Activated CD8-positive, alpha-beta memory T cell treated with anti-CD3 and anti-CD28 coated beads for 1 hour (primary cell): ENCODE measurements at regions not wholly inside any gene's neighbourhood (a gene's known extent, or its start where the extent isn't known, plus 50 kb on each side); places are given as distances from the start of the nearest gene placed in this dataset.

Source experiments
- DNase-seq, 2 donors: peaks; one replicate each; pipeline ENCODE4 v3.0.0-alpha.2; 2020; ENCODE audit warnings: low read depth in 1 of 2; ENCODE audit errors: extremely low read depth in 1 of 2

DNA sequence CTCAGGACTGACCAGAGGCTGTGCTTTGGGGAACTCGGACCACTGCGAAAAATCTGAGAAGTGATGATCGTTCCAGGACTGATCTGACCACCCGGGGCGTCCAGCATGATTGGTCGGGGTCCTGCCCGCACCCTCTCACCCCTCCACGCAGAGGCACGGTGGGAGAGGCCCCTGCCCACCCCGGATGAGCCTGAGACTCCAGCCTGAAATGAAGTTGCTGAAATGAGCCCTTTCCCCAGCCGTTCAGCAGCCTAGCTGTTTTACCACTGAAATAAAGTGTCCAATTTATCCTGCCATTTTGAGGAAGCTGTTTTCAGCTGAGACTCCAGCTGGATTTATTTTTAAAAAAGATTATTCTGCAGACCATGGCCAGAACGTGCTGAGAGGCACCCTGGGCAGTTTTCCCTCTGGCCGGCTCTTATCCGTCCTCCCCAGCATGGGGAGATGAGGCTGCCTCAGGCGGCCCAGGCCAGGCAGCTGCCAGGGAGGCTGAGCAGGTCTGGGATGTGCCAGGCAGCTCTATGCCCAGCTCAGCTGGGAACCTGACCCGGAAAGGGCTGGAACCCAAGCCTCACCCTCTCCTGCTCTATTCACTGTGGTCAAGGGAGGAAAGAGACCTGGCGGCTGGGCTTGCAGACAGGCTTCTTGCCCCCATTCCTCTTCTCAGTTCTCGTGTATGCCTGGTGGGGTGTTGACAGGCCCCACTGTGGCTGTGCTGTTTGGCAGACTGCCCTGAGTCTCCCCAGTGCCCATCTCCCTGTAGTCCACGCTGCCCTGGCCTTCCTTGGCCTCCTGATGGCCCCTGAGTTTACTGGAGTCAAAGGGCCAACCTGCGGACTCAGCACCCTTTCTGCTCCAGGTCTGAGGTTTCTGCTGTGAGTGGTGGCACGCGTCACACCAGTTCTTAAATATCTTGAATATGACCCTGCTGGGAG is 161.0 kb upstream of the B3GAT1 start:
- no peak for DNase-seq

DNA sequence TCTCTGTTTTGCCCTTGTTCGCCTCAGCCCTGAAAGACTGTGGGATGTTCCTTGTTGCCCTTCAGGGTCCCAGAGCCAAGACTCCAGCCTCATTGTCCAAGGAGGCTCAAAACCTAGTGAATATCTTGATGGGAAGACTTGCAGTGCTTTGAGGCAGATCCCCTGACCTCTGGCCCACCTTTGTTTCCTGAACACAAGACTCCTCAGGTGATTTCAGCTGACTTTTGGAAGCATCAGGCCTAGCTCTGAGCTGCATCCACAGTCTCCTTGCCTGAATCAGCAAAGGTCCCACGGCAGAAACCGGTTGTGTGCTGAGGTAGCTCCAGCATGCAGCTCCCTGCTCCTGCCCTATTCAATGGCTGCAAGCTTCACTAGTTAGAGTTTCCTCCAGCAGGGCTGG is 159.3 kb upstream of the B3GAT1 start:
- no peak for DNase-seq

DNA sequence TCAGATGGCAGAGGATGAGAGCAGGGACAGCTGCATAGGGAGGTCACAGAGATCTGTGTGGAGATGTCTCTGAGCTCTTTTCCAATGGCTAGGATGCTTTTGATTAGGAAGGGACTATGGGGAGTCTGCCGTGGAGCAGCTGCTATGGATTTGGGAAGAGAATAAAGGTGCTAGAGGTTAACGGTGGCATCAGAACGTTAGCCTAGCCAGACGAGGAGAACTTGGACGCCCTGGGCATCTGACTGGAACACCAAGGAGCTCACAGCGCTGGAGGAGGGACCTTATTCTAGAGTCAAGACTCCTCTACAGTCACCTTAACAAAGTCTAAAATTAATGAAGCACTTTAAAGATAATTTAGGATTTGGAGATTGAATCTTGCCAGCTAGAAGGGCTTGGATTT is 157.2 kb upstream of the B3GAT1 start:
- no peak for DNase-seq

DNA sequence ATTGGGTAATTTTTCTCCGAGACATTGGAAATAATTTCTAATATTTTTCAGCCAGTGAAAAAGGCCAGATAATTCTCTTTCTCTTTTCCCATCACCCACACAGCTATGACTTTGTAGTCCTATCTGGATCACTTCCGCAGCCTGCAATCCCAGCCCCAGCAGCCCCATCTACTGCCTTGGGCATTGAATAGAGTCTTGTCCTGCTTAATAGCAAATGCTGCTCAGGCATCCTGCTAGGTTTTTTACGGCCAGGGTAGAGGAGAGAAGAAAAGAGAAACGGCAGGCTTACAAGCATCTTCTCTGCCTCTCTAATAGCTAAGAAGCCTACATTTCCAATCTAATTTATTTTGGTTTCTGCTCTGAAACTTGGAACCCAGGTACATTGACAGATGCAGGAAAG is 154.3 kb upstream of the B3GAT1 start:
- DNase-seq, result no peak

DNA sequence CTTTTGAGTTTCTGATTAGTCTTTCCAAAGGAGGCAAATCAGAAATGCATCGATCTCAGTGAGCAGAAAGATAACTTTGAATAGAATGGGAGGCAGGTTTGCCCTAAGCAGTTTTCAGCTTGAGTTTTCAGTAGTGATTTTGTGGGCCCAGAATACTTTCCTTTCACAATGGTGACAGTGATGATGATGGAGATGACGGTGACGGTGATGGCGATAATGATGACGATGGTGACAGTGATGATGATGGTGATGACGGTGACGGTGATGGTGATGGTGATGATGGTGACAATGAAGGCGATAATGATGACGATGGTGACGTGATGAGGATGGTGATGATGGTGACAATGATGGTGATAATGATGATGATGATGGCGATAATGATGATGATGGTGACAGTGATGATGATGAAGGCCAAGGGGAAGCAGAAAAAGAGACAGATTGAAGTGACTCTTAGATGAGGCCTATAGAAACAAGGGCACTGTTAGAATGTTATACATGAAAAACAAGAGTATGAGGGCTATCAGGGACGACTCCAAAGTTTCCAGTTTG is 153.4 kb upstream of the B3GAT1 start:
- no peak for DNase-seq

DNA sequence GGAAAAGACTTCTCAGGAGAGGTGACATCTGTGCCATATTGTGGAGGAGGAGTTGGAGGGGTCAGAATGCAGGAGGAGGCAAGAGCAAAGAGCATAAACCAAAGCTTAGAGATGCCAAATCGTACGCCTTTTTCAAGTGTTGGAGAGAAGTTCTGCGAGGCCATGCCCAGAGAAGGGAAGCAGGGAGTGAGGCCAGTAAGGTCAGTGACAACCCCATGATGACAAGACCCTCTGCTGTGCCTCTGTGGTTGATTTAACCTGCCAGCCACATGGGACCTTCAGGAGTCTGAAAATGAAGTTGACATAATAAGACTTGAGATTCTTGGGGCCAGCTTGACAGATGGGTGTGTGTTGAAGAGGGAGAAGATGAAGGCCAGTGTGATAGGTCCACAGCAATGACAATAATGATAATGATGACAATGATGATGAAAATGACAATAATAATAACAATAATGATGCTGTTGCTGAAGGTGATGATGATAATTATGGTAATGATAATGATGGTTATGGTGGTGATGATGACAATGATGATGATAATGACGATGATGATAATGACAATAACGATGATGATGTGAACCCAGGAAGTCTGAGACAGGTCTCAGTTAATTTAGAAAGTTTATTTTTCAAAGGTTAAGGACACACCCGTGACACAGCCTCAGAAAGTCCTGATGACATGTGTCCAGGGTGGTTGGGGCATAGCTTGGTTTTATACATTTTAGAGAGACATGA is 152.6 kb upstream of the B3GAT1 start:
- DNase-seq, result no peak

DNA sequence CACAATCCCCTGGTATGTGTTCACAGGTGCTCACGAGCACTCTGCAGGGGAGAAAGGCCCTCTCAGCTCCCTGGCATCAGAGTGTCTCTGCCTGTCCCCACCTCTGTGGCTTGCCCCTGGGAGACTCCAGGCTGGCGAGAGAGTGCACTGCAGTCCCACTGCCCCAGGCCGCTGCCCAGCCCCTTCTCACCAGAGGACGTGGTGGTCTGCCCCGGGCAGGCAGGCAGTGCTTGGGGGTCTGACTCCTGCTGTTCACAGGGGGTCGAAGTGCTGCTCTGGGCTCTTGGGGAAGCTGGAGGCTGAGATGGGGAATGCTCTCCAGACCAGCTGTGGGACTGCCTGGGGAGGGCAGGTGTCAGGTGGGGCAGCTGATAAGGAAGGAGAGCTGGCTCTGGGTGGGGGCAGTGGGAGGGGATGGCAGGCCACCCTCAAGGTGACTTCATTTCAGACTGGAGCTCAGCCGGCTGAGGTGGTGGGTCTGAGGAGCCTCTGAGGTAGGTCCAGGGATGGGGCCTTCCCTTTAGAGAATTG is 151.0 kb upstream of the B3GAT1 start:
- no peak for DNase-seq

DNA sequence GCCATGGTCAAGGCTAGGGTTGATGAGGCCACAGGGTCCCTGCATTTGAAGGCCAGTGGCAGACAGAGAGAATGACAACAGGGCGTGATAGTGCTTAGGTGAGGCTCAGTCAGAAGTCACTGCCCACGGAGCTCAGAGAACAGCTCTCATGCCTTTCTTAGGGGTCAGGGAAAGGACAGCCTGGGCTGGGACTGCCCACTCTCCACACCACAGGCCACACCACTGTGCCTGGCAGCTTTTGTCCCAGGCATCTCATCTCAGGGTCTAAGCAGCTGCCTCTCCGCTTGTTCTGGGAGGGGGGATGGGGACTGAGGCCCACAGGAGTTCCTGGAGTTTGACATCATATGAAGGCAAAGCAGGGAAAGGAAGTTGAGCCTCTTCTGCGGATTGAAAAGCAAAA is 150.2 kb upstream of the B3GAT1 start:
- no peak for DNase-seq

DNA sequence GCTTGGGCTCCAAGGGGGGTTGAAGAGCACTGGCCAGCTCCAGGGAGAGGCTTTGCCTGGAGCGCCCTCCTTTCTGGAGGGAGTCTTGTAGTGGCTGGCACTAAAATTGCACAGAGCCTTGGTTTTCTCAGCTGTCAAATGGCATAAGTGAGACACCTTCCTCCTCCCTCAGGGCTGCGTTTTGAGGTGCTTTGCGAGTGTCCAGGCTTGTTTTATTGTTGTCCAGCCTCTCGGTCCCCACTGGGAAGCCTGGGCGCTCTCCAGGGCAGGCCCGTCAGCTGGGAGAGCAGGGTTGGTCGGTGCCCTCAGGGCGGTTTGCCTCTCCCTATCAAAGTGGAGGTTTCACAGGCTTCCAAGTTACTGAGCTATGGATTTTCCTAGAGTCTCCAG is 149.3 kb upstream of the B3GAT1 start:
- no peak for DNase-seq

DNA sequence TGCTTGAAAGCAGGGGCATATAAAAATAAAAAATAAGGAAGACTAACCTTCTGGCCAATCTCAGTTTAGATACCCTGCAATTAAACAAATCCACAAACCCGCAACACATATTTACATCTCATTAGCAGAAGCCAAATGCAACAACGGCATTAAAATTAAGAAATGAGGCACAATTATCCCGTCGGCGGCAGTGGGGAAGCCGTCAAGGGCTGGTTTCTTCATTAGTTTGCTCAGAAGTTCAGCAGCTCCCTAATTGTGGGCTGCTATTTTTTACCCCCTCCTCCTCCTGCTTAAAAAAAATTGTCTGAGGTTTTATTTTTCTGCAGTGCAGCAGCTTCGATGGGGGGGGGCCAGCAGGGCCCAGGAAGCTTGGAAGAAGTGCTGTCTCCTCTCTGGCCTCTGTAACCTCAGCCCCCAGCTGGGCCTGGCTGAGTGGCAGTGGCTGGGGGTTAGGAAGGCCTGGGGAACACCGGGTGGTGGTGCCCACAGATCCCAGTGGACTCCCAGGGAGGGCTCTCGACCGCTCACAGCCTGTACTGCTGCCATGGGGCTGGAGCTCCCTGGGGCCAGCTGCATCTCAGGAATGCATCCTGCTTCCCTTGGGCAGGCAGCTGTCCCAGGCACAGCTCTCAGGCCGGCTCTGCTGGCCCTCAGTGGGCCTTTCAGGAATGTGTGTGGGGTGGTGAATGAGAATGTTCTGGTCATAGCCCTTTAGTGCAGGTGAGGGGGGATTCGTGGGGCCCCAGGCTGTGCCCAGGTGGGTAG is 148.7 kb upstream of the B3GAT1 start:
- DNase-seq, result no peak

DNA sequence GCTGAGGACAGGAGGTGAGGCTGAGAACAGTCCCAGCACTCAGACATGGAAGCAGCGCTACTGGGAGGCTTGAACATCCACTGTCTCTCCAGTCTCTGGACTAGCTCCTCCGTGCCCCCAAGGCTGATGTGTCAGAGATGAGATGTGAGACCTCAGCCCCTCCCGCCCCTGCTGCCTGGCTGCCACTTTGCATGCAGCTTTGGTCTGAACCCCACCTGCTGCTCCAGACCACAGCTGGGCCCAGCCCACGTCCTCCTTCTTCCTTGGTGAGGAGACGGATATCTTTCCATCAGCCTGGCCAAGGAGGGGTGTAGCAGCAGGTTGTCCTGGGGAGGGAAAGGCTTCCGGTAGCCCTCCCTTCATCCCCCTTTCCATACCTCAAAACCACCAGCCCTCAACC is 148.0 kb upstream of the B3GAT1 start:
- DNase-seq, result no peak

DNA sequence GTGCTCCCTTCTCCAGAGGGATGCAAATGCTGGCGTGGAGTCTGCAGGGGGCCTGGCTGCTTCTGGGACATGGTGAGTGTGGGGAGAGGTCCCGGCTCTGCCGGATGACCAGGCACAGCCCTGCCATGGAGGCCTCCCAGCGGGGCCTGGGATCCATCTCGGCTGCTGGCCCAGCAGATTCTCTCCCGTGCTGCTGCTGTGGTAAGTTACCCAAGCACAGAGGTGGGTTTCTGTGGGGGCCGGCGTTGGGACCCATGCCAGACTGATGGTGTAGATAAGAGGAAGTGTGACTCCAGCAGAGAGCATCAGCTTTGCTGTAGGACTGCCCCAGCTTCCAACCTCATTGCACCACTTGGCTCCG is 147.5 kb upstream of the B3GAT1 start:
- DNase-seq, result no peak

DNA sequence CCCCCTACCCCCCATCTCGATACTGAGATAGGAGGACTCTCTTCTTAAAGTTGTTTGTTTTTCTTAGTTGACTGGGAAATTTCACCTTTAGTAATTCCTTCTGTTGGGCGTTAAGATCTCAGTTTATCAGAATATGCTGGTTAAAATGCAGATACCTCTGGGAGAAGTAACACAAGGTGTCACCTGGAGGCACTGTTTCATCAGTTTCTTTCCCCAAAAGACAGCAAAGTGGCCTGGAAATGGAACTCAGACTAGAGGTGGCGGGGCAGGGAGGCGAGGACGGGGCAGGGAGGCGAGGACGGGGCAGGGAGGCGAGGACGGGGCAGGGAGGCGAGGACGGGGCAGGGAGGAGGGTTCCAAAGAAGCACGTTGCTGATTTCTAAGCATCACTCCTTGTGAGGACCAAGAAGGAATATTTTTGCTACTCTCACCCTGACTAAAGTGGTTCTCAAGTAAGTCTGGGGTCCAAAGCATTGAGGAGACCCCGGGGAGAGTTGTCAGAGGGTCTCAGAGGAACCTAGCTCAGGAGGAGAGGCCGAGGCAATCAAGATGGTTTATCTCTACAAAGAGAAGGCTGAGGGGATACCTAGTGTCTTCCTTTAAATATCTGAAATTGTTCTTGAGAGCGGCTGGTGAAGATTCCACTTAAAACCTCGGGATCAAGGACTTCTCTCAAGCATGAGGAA is 147.0 kb upstream of the B3GAT1 start:
- no peak for DNase-seq

DNA sequence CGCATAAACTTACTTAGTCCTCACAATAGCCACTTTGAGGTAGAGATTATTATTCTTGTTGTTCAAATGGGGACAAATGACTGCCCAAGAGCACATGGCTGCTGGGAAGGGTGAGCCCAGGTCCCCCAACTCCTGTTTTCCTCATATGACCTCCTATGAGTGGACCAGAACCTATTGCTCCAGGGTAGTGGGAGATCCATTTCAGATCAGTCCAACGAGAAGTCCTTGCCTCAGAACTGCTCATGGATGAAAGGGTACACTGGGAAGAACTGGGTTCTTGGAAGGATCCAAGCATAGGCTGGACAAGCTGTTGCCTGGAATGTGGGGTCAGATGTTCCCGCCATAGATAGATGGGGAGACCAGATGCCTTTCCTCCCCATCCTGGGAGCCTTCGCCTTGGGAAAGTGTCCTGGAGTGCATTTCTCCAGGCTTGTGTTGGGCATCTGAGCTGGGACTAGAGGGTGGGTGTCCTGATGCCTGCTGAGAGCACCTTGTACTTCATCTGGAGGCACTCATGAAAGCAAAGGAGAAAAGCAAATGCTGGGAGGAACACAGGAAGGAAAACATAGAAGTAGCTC is 146.3 kb upstream of the B3GAT1 start:
- DNase-seq, result no peak

DNA sequence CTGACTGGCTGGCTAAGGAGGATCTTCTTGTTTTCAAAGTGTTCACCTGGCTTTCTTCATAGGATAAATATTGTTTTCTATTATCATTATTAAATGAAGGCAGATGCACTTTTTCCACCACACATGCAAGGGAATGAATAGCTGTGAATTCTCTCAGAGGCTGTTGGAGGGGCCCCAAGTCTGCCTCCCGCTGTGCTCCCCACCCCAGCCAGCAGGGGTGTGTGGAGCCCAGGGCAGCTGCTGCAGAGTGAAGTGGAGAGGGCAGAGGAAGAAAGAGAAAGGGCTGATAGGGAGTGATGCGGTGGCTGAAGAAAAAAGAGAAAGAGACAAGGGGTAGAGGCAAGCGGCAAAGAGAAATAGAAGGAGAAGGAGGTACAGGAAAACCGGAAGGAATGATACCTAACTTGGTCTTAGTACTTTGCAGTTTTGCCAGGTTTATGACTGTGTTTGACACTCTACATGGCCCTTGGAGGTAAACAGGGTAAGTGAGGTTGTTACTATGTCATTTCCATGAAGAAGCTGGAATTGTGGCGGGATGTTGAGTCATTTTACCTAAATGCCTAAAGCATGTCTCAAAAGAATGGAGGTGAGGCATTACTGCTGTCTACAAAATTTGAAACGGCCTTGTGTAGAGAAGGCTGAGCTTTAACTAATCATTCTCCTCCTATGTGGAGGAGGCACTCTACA is 145.7 kb upstream of the B3GAT1 start:
- DNase-seq, result no peak

DNA sequence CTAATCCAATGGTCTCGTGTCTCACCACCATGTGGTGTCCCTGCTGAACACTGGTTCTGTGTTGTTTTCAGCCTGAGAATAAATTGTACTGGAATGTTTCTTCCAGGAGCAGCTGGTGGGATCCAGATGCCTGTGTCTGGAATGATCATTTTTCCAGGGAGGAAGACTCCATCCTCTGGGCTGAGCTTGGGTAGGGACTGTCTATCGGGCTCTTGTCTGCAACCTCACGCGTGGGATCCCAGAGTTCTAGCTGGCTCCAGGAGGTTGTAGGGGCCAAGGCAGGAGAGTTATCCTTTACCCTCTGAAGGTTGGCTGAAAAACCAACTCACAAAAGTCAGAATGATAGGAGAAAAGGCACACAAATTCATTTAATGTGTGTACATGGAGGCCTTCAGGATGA is 144.1 kb upstream of the B3GAT1 start:
- DNase-seq, result no peak

DNA sequence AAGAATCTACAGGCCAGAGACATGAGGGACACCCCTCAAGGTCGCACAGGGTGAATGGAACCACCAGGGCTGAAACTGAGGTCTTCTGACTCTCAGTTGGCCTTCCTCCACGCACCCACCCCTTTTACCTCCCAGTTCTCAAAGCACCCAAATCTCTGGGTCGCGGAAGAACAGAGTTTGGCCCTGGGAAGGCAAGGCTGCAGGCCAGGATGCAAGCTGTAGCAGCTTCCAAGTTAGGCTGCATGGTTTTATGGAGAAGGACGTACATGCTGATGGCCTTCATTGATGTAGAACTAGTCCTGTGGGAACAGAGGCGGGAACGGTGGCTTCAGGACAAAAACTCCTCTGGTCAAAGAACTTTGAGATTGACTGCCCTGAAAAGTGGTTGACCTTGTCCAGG is 143.5 kb upstream of the B3GAT1 start:
- DNase-seq, result no peak

DNA sequence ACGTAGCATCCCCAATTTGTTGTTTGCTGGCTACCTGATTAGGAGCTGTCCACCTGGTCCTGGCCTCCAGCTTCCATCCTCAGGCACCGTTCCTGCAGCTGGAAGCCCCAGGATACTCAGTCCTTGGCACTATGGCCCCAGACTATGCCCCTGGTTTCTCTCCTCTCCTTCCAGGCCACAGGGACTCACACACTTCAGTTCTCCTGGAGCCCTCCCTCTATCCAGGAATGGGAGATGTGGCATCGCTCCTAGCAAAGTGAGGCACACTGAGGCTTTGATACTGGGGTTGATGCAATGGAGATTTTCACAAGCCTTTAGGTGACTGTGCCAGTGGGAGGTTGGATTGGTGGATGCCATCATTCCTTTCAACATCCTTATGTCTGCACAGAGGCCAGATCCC is 142.8 kb upstream of the B3GAT1 start:
- no peak for DNase-seq

DNA sequence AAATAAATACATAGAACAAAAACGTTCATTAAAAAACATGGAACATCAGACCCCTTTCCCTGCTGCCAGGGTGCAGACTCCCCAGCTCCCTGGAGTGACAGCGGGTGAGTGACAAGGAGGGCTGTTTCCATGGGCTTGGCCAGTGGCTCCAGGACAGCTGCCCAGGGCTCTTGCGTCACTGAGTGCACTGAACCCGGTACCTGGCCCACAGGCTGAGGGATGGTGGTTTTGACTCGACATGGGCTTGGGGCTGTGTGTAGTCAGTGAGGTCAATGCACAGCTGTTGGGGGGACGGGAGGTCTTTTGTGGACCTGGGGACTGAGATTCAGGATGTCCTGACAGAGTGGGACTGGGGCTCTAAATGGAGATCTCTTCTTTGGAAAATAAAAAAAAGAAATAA is 142.1 kb upstream of the B3GAT1 start:
- no peak for DNase-seq

DNA sequence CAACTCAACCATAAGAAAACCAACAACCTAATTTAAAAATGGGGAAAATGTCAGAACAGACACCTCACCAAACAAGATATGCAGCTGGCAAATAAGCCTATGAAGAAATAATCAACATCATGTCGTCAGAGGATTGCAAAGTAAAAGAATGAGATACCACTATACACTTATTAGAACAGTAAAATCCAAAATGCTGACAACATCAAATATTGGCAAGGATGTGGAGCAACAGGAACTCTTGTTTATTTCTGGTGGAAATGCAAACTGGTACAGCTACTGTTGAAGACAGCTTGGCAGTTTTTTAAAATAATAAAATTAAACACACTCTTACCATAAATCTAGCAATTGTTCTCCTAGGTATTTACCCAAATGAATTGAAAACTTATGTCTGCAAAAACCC is 140.7 kb upstream of the B3GAT1 start:
- DNase-seq, result no peak
